Esophagus muscularis mucosa (tissue), 4 donors: ENCODE measurements at regions not wholly inside any gene's neighbourhood (a gene's known extent, or its start where the extent isn't known, plus 50 kb on each side); places are given as distances from the start of the nearest gene placed in this dataset.

ENCODE experiments used
- DNase-seq: peaks from one replicate; pipeline ENCODE4 v3.0.0-alpha.2; 2017; ENCODE audit errors: extremely low spot score
- H3K27ac ChIP-seq, 4 donors: fragments of 200-600 bp; sonication (generic); replicated peaks in 1 of 4; 1 replicate in 3 of 4; 2 replicates in 1 of 4; pipeline ENCODE4 v1.5.1; 2016 to 2019; ENCODE audit warnings: mild to moderate bottlenecking in 1 of 4
- H3K27me3 ChIP-seq, 4 donors: fragments of 200-600 bp; sonication (generic); one replicate each; pipeline versions ENCODE4 v1.5.1 to v1.6.0; 2016 to 2019
- H3K36me3 ChIP-seq, 4 donors: fragments of 200-600 bp; sonication (generic); one replicate each; pipeline ENCODE4 v1.5.1; 2016 to 2019
- H3K4me1 ChIP-seq, 4 donors: fragments of 200-600 bp; sonication (generic); one replicate each; pipeline ENCODE4 v1.5.1; 2016 to 2019
- H3K4me3 ChIP-seq, 4 donors: fragments of 200-600 bp; sonication (generic); 1 replicate in 2 of 4; 2 replicates in 2 of 4; pipeline ENCODE4 v1.5.1; 2016 to 2019; ENCODE audit warnings: mild to moderate bottlenecking in 4 of 4, moderate library complexity in 1 of 4
- H3K9me3 ChIP-seq, 4 donors: fragments of 200-600 bp; sonication (generic); 1 replicate in 3 of 4; 2 replicates in 1 of 4; pipeline ENCODE4 v1.5.1; 2016 to 2019
- CTCF ChIP-seq, 3 experiments: fragments of 200-600 bp in 2 of 3; fragments of 450-650 bp in 1 of 3; sonication (generic) in 2 of 3; IDR thresholded peaks; one replicate each; pipeline ENCODE4 v1.5.1; 2017 to 2019; ENCODE audit warnings: antibody characterized with exemption in 3 of 3, mild to moderate bottlenecking in 2 of 3, moderate library complexity in 1 of 3
- EP300 ChIP-seq: sonication (generic); formaldehyde crosslinking; IDR thresholded peaks from one replicate; pipeline ENCODE4 v1.6.1; 2017; ENCODE audit warnings: antibody characterized with exemption
- POLR2A ChIP-seq: fragments of 450-650 bp; IDR thresholded peaks from one replicate; pipeline ENCODE4 v1.6.1; 2017; ENCODE audit warnings: antibody characterized with exemption, moderate library complexity, mild to moderate bottlenecking, low read depth
- POLR2AphosphoS5 ChIP-seq, 2 donors: sonication (generic); formaldehyde crosslinking; IDR thresholded peaks; one replicate each; pipeline ENCODE4 v1.6.1; 2017; ENCODE audit warnings: antibody characterized with exemption in 2 of 2
- WGBS: methylation state at CpG from one replicate; pipeline ENCODE4 v1.1.5; 2018; 5-methylcytosine and 5-hydroxymethylcytosine counted together
- intact Hi-C: fragments of 100-400 bp; cut with DNase I; formaldehyde crosslinking; loops from one replicate; pipeline ENCODE4 v1.15.1; 2023

- no peak for TF ChIP-seq POLR2AphosphoS5 (IDR thresholded peaks at IDR 0.05)
- no peaks in the 10 kb centered on the region for H3K36me3 ChIP-seq
- no peak overlapping the region for H3K4me3 ChIP-seq
- no peaks in the 10 kb centered on the region for H3K27me3 ChIP-seq
- H3K4me1 ChIP-seq = no peaks in the 10 kb centered on the region
- intact Hi-C loops = no loop called here
- no peak for DNase-seq
- H3K27ac ChIP-seq = no peak overlapping the region
- H3K9me3 ChIP-seq = no peaks in the 10 kb centered on the region
- WGBS = 26% methylated on average over 2 of the region's 2 CpGs
Observed at GRCh38 chr5:166004006-166004405, 2287.4 kb upstream of the WWC1 start.

GRCh38 chr5:166013415-166013814 is 2278.0 kb upstream of the WWC1 start:
- no peak overlapping the region for H3K27ac ChIP-seq
- H3K4me1 ChIP-seq = no peaks in the 10 kb centered on the region
- intact Hi-C loops = no loop called here
- TF ChIP-seq CTCF (IDR thresholded peaks at IDR 0.05) = no peak
- TF ChIP-seq POLR2AphosphoS5 (IDR thresholded peaks at IDR 0.05) = no peak
- no peak for TF ChIP-seq POLR2A
- TF ChIP-seq EP300 = no peak
- H3K27me3 ChIP-seq = no peaks in the 10 kb centered on the region
- no peaks in the 10 kb centered on the region for H3K36me3 ChIP-seq
- no peaks in the 10 kb centered on the region for H3K9me3 ChIP-seq
- no peak for DNase-seq
- H3K4me3 ChIP-seq = no peak overlapping the region
- WGBS = 83% methylated on average over 4 of the region's 4 CpGs

- no peak for DNase-seq
- TF ChIP-seq CTCF (IDR thresholded peaks at IDR 0.05) (no peak), POLR2AphosphoS5 (IDR thresholded peaks at IDR 0.05) (no peak), POLR2A (no peak), EP300 (no peak)
- no peak overlapping the region for H3K4me3 ChIP-seq
- intact Hi-C loops = no loop called here
- no peak overlapping the region for H3K27ac ChIP-seq
- H3K27me3 ChIP-seq = no peaks in the 10 kb centered on the region
- WGBS = 76% methylated on average over 2 of the region's 2 CpGs
- no peaks in the 10 kb centered on the region for H3K4me1 ChIP-seq
- no peaks in the 10 kb centered on the region for H3K9me3 ChIP-seq
- H3K36me3 ChIP-seq = no peaks in the 10 kb centered on the region
Observed at GRCh38 chr5:166014256-166014655, 2277.2 kb upstream of the WWC1 start.

- 57% methylated on average over 1 of the region's 1 CpG for WGBS
- Histone ChIP-seq H3K4me1 (no peaks in the 10 kb centered on the region), H3K36me3 (no peaks in the 10 kb centered on the region), H3K9me3 (no peaks in the 10 kb centered on the region), H3K27me3 (no peaks in the 10 kb centered on the region), H3K27ac (no peak overlapping the region), H3K4me3 (no peak overlapping the region)
- DNase-seq = no peak
- intact Hi-C loops = no loop called here
- TF ChIP-seq EP300 (no peak), POLR2AphosphoS5 (IDR thresholded peaks at IDR 0.05) (no peak), POLR2A (no peak), CTCF (IDR thresholded peaks at IDR 0.05) (no peak)
Observed at GRCh38 chr5:166018716-166019115, 2272.7 kb upstream of the WWC1 start.

- intact Hi-C loops = no loop called here
- H3K9me3 ChIP-seq = no peaks in the 10 kb centered on the region
- no peaks in the 10 kb centered on the region for H3K36me3 ChIP-seq
- TF ChIP-seq CTCF (IDR thresholded peaks at IDR 0.05) (no peak), POLR2A (no peak), EP300 (no peak), POLR2AphosphoS5 (IDR thresholded peaks at IDR 0.05) (no peak)
- H3K4me1 ChIP-seq = no peaks in the 10 kb centered on the region
- DNase-seq = no peak
- H3K4me3 ChIP-seq = no peak overlapping the region
- H3K27me3 ChIP-seq = no peaks in the 10 kb centered on the region
- H3K27ac ChIP-seq = no peak overlapping the region
Observed at GRCh38 chr5:166022065-166022464, 2269.4 kb upstream of the WWC1 start.
